DND-41 (cell line): ENCODE measurements at regions not wholly inside any gene's neighbourhood (a gene's known extent, or its start where the extent isn't known, plus 50 kb on each side); places are given as distances from the start of the nearest gene placed in this dataset.
"Not testable (repeated sequence)": the region's sequence is repeated elsewhere in the genome, so short reads cannot be mapped to it uniquely, and the experiment has no call there.

Source experiments
- ATAC-seq: fragments of 200-7000 bp; cut with Tn5 transposase; 3 replicates; pipeline ENCODE4 v1.9.1; 2021; ENCODE audit warnings: low read depth; ENCODE audit not compliant: insufficient read depth
- DNase-seq: peaks from one replicate; pipeline ENCODE4 v3.0.0-alpha.2; 2020
- H2AFZ ChIP-seq: 2 replicates; pipeline ENCODE4 v1.6.0; 2012; ENCODE audit warnings: low read depth, low read length
- H3K27ac ChIP-seq: 2 replicates; pipeline ENCODE4 v1.5.1; 2012; ENCODE audit warnings: low read length, inconsistent platforms
- H3K27me3 ChIP-seq: fragments of 200-600 bp; sonication (generic); 2 replicates; pipeline ENCODE4 v1.6.0; 2012; ENCODE audit warnings: low read length, mild to moderate bottlenecking, inconsistent platforms; ENCODE audit not compliant: insufficient read depth, poor library complexity
- H3K36me3 ChIP-seq: 2 replicates; pipeline ENCODE4 v1.5.1; 2012; ENCODE audit warnings: low read length, inconsistent platforms; ENCODE audit not compliant: insufficient read depth
- H3K4me1 ChIP-seq: 2 replicates; pipeline ENCODE4 v1.5.1; 2012; ENCODE audit warnings: mild to moderate bottlenecking, low read length; ENCODE audit not compliant: insufficient read depth
- H3K4me2 ChIP-seq: 2 replicates; pipeline ENCODE4 v1.6.0; 2012; ENCODE audit warnings: mild to moderate bottlenecking, moderate library complexity, low read length, inconsistent platforms; ENCODE audit not compliant: insufficient read depth
- H3K4me3 ChIP-seq, 2 experiments: fragments of 200-600 bp in 1 of 2; shearing (Covaris generic) in 1 of 2; 2 replicates each; pipeline ENCODE4 v1.5.1; 2012 to 2016; ENCODE audit warnings: inconsistent platforms in 2 of 2, low read length in 2 of 2, mild to moderate bottlenecking in 2 of 2, low read depth in 1 of 2, moderate library complexity in 1 of 2
- H3K79me2 ChIP-seq: 2 replicates; pipeline ENCODE4 v1.6.0; 2012; ENCODE audit warnings: low read length, inconsistent platforms; ENCODE audit not compliant: insufficient read depth
- H3K9ac ChIP-seq: 2 replicates; pipeline ENCODE4 v1.6.0; 2012; ENCODE audit warnings: low read depth, mild to moderate bottlenecking, inconsistent platforms, low read length, moderate library complexity
- H3K9me3 ChIP-seq: 2 replicates; pipeline ENCODE4 v1.5.1; 2012; ENCODE audit warnings: low read length, moderate library complexity, mild to moderate bottlenecking, inconsistent platforms; ENCODE audit not compliant: insufficient read depth, severe bottlenecking
- H4K20me1 ChIP-seq: 2 replicates; pipeline ENCODE4 v1.6.0; 2012; ENCODE audit warnings: low read length; ENCODE audit not compliant: insufficient read depth
- EZH2 ChIP-seq: IDR thresholded peaks from 3 replicates; pipeline ENCODE4 v1.6.1; 2012; ENCODE audit warnings: borderline replicate concordance, low read depth, mild to moderate bottlenecking, moderate library complexity, low read length, inconsistent platforms; ENCODE audit not compliant: severe bottlenecking
- TF ChIP-seq, protein P1 (sequence below): IDR thresholded peaks from 2 replicates; pipeline ENCODE4 v1.5.1; 2012; ENCODE audit warnings: borderline replicate concordance, low read length, moderate library complexity, mild to moderate bottlenecking; ENCODE audit not compliant: poor library complexity, severe bottlenecking; ENCODE audit errors: extremely low read depth

DNA sequence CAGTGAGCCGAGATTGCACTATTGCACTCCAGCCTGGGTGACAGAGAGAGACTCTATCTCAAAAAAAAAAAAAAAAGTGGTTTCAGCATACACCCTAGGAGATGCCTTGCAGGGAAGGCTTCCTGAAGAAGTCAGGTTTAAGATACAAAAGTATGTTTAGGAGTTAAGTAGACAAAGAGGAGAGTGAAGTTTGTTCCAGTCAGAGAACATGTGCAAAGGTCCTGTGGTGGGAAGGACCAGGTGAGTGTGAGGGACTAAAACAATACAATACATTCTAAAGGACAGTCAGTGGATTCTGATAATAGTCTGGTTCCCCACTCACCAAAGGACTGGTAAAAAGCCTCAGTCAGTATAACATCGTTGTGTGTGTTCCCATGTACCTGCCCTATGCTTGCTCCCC lies 299.3 kb downstream of the HIVEP2 start:
- Histone ChIP-seq H3K4me3 (no peak overlapping the region), H3K9ac (no peak overlapping the region), H3K79me2 (no peaks in the 10 kb centered on the region), H3K4me2 (no peak overlapping the region), H3K27me3 (no peaks in the 10 kb centered on the region), H3K27ac (no peak overlapping the region), H4K20me1 (no peaks in the 10 kb centered on the region), H3K4me1 (no peaks in the 10 kb centered on the region), H3K36me3 (no peaks in the 10 kb centered on the region), H2AFZ (no peak overlapping the region), H3K9me3 (no peaks in the 10 kb centered on the region)
- TF ChIP-seq, protein P1, sequence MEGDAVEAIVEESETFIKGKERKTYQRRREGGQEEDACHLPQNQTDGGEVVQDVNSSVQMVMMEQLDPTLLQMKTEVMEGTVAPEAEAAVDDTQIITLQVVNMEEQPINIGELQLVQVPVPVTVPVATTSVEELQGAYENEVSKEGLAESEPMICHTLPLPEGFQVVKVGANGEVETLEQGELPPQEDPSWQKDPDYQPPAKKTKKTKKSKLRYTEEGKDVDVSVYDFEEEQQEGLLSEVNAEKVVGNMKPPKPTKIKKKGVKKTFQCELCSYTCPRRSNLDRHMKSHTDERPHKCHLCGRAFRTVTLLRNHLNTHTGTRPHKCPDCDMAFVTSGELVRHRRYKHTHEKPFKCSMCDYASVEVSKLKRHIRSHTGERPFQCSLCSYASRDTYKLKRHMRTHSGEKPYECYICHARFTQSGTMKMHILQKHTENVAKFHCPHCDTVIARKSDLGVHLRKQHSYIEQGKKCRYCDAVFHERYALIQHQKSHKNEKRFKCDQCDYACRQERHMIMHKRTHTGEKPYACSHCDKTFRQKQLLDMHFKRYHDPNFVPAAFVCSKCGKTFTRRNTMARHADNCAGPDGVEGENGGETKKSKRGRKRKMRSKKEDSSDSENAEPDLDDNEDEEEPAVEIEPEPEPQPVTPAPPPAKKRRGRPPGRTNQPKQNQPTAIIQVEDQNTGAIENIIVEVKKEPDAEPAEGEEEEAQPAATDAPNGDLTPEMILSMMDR, result no peak
- TF ChIP-seq EZH2, result no peak
- ATAC-seq (no peak), DNase-seq (no peak)

DNA sequence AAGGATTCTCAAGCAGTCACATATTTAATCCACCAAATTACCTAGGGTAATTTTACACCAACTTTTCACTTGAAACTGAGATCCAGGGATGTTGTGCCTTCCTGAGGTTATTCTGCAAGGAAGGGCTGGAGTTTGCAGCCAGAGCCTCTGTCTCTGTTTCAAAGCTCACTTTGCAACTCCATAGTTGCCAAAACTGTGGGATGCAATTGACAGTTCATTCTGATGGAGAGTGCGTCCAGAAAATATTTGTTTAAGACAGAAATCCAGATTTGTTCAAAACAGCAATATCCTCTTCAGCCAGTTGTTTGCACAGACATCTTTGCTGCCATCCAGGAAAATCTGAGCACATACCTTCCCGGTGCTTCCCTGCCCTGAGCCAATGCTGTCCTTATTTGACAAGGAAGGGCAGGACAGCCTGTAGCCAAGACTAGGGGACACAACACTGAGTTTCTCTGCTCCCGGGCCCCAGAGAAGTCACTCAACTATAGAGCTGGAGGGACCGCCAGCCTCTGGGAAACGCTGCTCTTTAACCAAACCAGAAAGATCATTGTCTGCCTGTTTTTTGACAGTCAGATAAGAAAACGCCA lies 297.4 kb downstream of the HIVEP2 start:
- DNase-seq, result no peak
- TF ChIP-seq, protein P1, result no peak
- TF ChIP-seq EZH2, result no peak
- ATAC-seq, result no peak
- H3K36me3 ChIP-seq, result no peaks in the 10 kb centered on the region
- H3K79me2 ChIP-seq, result no peaks in the 10 kb centered on the region
- no peak overlapping the region for H3K27ac ChIP-seq
- H3K4me1 ChIP-seq, result no peaks in the 10 kb centered on the region
- no peaks in the 10 kb centered on the region for H3K27me3 ChIP-seq
- H3K9me3 ChIP-seq, result no peaks in the 10 kb centered on the region
- H3K9ac ChIP-seq, result no peak overlapping the region
- no peak overlapping the region for H2AFZ ChIP-seq
- no peak overlapping the region for H3K4me2 ChIP-seq
- H3K4me3 ChIP-seq, result no peak overlapping the region
- no peaks in the 10 kb centered on the region for H4K20me1 ChIP-seq

DNA sequence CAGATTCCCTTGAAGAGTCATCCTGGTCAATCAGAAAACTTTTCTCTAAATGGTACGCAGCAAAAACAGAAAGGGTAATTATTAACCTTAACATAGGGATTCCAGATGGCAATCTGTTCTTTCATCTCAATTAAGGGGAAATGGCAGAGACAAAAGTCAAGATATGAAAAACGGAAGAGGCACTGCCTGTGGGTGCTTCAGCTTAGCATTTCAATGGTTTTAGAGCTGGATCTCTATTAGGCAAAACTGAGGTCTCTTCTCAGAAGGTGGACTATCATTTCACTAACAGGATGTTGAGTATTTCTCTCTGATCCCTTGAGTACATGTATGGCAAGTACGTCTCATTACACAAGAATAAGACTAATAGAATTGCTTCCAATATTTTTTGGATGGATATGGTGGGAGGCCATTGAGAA lies 296.9 kb downstream of the HIVEP2 start:
- H3K27ac ChIP-seq, result no peak overlapping the region
- no peaks in the 10 kb centered on the region for H4K20me1 ChIP-seq
- no peak for DNase-seq
- H3K4me1 ChIP-seq, result no peaks in the 10 kb centered on the region
- H3K27me3 ChIP-seq, result no peaks in the 10 kb centered on the region
- H3K9ac ChIP-seq, result no peak overlapping the region
- ATAC-seq, result no peak
- no peaks in the 10 kb centered on the region for H3K79me2 ChIP-seq
- no peaks in the 10 kb centered on the region for H3K36me3 ChIP-seq
- no peak overlapping the region for H3K4me2 ChIP-seq
- H2AFZ ChIP-seq, result no peak overlapping the region
- H3K9me3 ChIP-seq, result no peaks in the 10 kb centered on the region
- TF ChIP-seq, protein P1, result no peak
- TF ChIP-seq EZH2, result no peak
- H3K4me3 ChIP-seq, result no peak overlapping the region

DNA sequence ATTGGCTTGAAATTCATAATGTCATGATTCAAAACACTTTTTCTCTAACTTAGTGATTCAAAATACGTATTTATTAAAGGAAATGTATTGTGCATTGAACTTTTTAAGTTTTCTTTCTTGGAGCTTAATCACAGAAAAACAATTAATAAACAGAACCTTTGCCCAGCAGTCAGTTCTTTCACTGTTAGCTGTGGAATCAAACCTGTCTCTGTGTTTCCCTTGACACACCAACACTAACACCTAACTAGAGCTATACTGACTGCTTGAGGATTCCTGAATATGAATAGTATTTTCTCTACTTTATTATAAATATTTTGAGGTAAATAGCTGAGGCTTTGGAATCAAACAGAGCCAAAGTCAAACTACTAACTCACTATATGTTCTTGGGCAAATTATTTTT lies 296.4 kb downstream of the HIVEP2 start:
- Histone ChIP-seq H3K36me3 (no peaks in the 10 kb centered on the region), H4K20me1 (no peaks in the 10 kb centered on the region), H3K79me2 (no peaks in the 10 kb centered on the region), H3K4me3 (no peak overlapping the region), H3K27me3 (no peaks in the 10 kb centered on the region), H3K9me3 (no peaks in the 10 kb centered on the region), H3K9ac (no peak overlapping the region), H2AFZ (no peak overlapping the region), H3K27ac (no peak overlapping the region), H3K4me2 (no peak overlapping the region), H3K4me1 (no peaks in the 10 kb centered on the region)
- DNase-seq, result no peak
- ATAC-seq, result no peak
- no peak for TF ChIP-seq EZH2
- TF ChIP-seq, protein P1, result no peak

DNA sequence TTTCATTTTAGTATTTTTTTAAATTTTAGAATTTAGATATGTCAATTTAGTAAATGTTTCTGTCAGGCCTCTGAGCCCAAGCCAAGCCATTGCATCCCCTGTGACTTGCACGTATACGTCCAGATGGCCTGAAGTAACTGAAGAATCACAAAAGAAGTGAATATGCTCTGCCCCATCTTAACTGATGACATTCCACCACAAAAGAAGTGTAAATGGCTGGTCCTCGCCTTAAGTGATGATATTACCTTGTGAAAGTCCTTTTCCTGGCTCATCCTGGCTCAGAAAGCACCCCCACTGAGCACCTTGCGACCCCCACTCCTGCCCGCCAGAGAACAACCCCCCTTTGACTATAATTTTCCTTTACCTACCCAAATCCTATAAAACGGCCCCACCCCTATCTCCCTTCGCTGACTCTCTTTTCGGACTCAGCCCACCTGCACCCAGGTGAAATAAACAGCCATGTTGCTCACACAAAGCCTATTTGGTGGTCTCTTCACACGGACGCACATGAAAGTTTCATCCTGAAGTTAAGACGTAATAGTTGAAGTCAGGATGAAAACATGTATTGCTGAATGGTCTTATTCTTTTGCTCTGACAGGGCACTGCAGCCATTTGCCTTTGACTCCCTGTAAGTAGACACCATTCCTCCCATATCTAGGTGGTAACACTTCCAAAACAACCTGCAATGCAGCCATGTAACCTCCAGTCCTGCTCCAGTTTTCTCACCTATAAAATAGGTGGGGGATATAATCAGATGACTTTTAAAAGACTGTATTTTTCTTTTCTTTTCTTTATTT lies 295.3 kb downstream of the HIVEP2 start:
- not testable (repeated sequence) for H4K20me1 ChIP-seq, H3K27me3 ChIP-seq, ATAC-seq, DNase-seq, H2AFZ ChIP-seq, H3K4me1 ChIP-seq, H3K79me2 ChIP-seq, H3K27ac ChIP-seq, H3K4me3 ChIP-seq, H3K9me3 ChIP-seq, H3K36me3 ChIP-seq, H3K4me2 ChIP-seq, H3K9ac ChIP-seq
